Kidney epithelial cell (primary cell): ENCODE measurements at regions not wholly inside any gene's neighbourhood (a gene's known extent, or its start where the extent isn't known, plus 50 kb on each side); places are given as distances from the start of the nearest gene placed in this dataset.

Source experiments
- DNase-seq: peaks from one replicate; pipeline ENCODE4 v3.0.0-alpha.2; 2010; ENCODE audit warnings: low read depth
- H3K27me3 ChIP-seq: 2 replicates; pipeline ENCODE4 v1.6.0; 2011; ENCODE audit warnings: low read length; ENCODE audit not compliant: control insufficient read depth, insufficient read depth
- H3K36me3 ChIP-seq: 2 replicates; pipeline ENCODE4 v1.5.1; 2011; ENCODE audit warnings: low read length; ENCODE audit not compliant: control insufficient read depth, insufficient read depth
- H3K4me3 ChIP-seq: 2 replicates; pipeline ENCODE4 v1.5.1; 2011; ENCODE audit warnings: low read depth, mild to moderate bottlenecking, control low read depth, low read length
- TF ChIP-seq, protein P1 (sequence below): IDR thresholded peaks from 2 replicates; pipeline ENCODE4 v1.5.1; 2011; ENCODE audit warnings: mild to moderate bottlenecking, moderate library complexity, low read length, control low read depth, inconsistent platforms; ENCODE audit not compliant: insufficient read depth, poor library complexity, severe bottlenecking

DNA sequence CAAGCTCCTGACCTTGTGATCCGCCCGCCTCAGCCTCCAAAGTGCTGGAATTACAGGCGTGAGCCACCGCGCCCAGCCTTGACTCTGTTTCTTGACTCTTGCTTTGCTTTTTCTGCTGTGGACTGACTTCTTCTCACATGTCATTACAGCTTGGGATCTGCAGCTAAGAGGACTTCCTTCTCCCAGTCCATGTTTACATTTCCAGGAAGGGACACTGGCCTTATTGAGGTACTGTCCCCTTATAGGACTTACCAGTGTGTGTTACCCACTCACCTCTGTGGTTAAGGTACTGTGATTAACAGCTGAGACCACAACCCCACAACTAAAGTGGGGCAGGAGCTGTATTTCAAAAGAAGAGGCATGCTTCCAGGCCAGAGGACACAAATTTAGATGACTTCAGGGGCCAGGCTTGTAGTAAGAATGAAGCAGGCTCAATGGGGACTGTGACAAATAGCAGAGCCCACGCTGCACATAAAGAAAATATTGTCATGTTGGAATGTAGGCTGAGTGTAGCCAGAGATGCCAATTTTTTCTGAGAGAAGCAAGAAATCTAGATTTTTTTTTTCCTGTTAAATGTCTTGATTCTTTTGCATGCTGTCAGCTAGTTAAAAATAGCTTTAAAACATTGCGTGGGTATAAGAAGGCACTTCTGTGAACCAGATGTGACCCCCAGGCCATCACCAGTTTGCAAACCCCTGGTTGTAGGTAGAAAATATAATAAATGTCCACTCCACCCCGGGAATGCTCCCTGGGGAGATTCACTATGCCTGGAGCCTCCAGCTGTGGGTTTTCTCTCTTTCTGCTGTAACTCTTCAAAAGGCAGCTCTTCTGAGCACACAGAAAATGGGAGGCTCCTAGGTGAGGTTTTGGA lies 75.0 kb downstream of the PTPDC1 start:
- no peaks in the 10 kb centered on the region for H3K36me3 ChIP-seq
- no peak overlapping the region for H3K4me3 ChIP-seq
- TF ChIP-seq, protein P1, sequence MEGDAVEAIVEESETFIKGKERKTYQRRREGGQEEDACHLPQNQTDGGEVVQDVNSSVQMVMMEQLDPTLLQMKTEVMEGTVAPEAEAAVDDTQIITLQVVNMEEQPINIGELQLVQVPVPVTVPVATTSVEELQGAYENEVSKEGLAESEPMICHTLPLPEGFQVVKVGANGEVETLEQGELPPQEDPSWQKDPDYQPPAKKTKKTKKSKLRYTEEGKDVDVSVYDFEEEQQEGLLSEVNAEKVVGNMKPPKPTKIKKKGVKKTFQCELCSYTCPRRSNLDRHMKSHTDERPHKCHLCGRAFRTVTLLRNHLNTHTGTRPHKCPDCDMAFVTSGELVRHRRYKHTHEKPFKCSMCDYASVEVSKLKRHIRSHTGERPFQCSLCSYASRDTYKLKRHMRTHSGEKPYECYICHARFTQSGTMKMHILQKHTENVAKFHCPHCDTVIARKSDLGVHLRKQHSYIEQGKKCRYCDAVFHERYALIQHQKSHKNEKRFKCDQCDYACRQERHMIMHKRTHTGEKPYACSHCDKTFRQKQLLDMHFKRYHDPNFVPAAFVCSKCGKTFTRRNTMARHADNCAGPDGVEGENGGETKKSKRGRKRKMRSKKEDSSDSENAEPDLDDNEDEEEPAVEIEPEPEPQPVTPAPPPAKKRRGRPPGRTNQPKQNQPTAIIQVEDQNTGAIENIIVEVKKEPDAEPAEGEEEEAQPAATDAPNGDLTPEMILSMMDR = no peak
- no peaks in the 10 kb centered on the region for H3K27me3 ChIP-seq
- DNase-seq = no peak

DNA sequence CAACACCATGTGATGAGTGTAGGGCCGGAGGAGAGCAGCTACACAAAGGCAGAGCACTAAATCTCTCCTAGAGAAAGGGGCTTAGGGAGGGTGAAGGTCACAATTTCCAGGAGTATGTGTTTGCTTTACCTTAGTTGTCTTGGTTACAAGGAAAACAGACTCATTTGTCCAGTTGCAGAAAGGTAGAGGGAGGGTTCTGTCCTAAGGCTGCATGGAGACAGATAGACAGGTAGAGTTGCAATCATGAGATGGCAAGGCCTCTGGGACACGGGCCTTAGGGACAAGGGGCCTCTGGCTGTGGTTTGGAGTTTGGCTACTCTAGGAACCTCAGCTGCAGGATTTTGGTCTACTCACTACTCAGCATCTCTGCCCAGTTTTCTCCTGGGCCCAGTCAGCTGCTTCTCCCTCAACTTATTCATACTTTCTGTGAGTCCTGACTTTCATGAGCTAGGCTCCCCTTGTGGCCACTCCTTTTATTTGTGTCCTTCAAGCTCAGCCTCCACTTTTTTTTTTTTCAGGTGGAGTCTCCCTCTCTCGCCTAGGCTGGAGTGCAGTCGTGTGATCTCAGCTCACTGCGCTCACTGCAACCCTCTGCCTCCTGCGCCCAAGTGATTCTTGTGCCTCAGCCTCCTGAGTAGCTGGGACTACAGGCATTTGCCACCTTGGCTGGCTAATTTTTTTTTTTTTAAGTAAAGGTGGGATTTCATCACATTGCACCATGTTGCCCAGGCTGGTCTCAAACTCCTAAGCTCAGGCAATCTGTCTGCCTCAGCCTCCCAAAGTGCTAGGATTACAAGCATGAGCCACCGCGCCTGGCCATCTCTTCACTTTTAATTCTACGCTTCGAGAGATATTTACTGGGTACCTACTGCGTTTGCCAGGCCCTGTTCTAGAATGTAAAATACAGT lies 76.6 kb downstream of the PTPDC1 start:
- TF ChIP-seq, protein P1 = no peak
- Histone ChIP-seq H3K27me3 (no peaks in the 10 kb centered on the region), H3K36me3 (no peaks in the 10 kb centered on the region), H3K4me3 (no peak overlapping the region)
- no peak for DNase-seq

- TF ChIP-seq, protein P1 = no peak
- Histone ChIP-seq H3K4me3 (no peak overlapping the region), H3K36me3 (no peaks in the 10 kb centered on the region), H3K27me3 (no peaks in the 10 kb centered on the region)
- no peak for DNase-seq
These were observed 77.4 kb downstream of the PTPDC1 start for GRCh38 chr9:94161673-94162072.

DNA sequence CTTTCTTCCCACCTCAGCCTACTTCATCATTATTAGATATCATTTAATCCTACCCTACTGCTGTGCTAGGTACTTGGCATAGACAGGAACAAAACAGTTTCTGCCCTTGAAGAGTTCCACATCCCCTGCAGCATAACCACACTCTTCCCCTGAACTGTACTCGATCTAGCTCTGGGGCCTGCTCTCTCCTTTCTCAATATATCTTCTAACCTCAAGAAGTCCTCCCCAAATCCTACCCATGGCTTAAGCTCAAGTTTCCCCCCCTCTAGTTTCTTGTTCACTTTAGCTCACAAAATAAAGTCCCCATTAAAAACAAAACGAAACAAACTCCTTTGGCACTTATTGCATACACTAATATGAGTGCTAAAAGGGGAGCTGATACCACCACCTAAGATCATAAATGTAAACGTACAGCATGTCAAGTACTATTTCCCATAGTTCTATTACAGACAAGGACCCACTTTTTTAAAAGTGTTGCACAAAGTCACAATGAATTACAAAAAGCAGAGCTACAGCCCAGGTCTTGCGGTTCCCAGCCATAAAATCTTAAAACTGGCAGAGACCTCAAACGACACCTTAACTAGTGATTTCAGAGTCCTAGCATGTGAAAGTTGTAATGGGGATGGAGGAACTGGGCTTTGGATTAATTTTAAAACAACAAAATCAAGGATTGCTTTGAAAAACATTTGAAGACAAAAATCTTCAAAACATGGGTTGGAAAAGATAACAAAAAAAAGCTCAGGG lies 80.7 kb downstream of the PTPDC1 start:
- no peaks in the 10 kb centered on the region for H3K27me3 ChIP-seq
- DNase-seq = no peak
- TF ChIP-seq, protein P1 = no peak
- H3K36me3 ChIP-seq = no peaks in the 10 kb centered on the region
- H3K4me3 ChIP-seq = no peak overlapping the region

- TF ChIP-seq, protein P1 = no peak
- peak; percentile 89 for DNase-seq
- no peaks in the 10 kb centered on the region for H3K27me3 ChIP-seq
- H3K4me3 ChIP-seq = peak overlapping the region; percentile 87
- H3K36me3 ChIP-seq = no peaks in the 10 kb centered on the region
These were observed 81.5 kb downstream of the PTPDC1 start for GRCh38 chr9:94165592-94166235.
